Sigmoid colon (tissue), 6 donors: ENCODE measurements at regions not wholly inside any gene's neighbourhood (a gene's known extent, or its start where the extent isn't known, plus 50 kb on each side); places are given as distances from the start of the nearest gene placed in this dataset.

Experiments
- DNase-seq: peaks from one replicate; pipeline ENCODE4 v3.0.0-alpha.2; 2019
- H3K27ac ChIP-seq, 4 donors: fragments of 200-600 bp; sonication (generic); one replicate each; pipeline ENCODE4 v1.5.1; 2016 to 2019; ENCODE audit warnings: mild to moderate bottlenecking in 1 of 4
- H3K27me3 ChIP-seq, 3 donors: fragments of 200-600 bp; sonication (generic); one replicate each; pipeline ENCODE4 v1.5.1; 2019; ENCODE audit warnings: mild to moderate bottlenecking in 1 of 3
- H3K36me3 ChIP-seq, 4 donors: fragments of 200-600 bp; sonication (generic); one replicate each; pipeline ENCODE4 v1.5.1; 2016 to 2019
- H3K4me1 ChIP-seq, 4 donors: fragments of 200-600 bp; sonication (generic); one replicate each; pipeline ENCODE4 v1.5.1; 2017 to 2019
- H3K4me3 ChIP-seq, 4 donors: fragments of 200-600 bp; sonication (generic); one replicate each; pipeline ENCODE4 v1.5.1; 2017 to 2019; ENCODE audit warnings: mild to moderate bottlenecking in 2 of 4, moderate library complexity in 1 of 4
- H3K9me3 ChIP-seq, 4 donors: fragments of 200-600 bp in 3 of 4; sonication (generic) in 3 of 4; one replicate each; pipeline versions ENCODE4 v1.5.1 to v1.6.1; 2013 to 2019
- CTCF ChIP-seq, 4 experiments: fragments of 450-650 bp in 3 of 4; fragments of 200-600 bp in 1 of 4; IDR thresholded peaks; one replicate each; pipeline ENCODE4 v1.5.1; 2016 to 2019; ENCODE audit warnings: antibody characterized with exemption in 4 of 4, mild to moderate bottlenecking in 3 of 4, moderate library complexity in 2 of 4
- EP300 ChIP-seq, 4 donors: sonication (generic); formaldehyde crosslinking; IDR thresholded peaks; one replicate each; pipeline ENCODE4 v1.6.1; 2017; ENCODE audit warnings: antibody characterized with exemption in 4 of 4
- POLR2A ChIP-seq, 2 donors: fragments of 450-650 bp; IDR thresholded peaks; one replicate each; pipeline ENCODE4 v1.6.1; 2016; ENCODE audit warnings: antibody characterized with exemption in 2 of 2, mild to moderate bottlenecking in 2 of 2, moderate library complexity in 2 of 2
- POLR2AphosphoS5 ChIP-seq, 4 donors: sonication (generic); formaldehyde crosslinking; IDR thresholded peaks; one replicate each; pipeline ENCODE4 v1.6.1; 2017; ENCODE audit warnings: antibody characterized with exemption in 4 of 4
- WGBS, 2 donors: extraction: QIAGEN DNeasy Blood & Tissue Kit; methylation state at CpG; one replicate each; pipeline ENCODE4 v1.1.7; 2013; 5-methylcytosine and 5-hydroxymethylcytosine counted together
- intact Hi-C: fragments of 100-400 bp; cut with DNase I; formaldehyde crosslinking; loops from one replicate; pipeline ENCODE4 v1.15.1; 2023
- donor health status: healthy with polysubstance abuse.
- donor health status: healthy.

- DNase-seq = no peak
These were observed 196.8 kb upstream of the PDE1C start for GRCh38 chr7:32266932-32267475.

GRCh38 chr7:32264702-32265284, 194.6 kb upstream of the PDE1C start:
- Histone ChIP-seq H3K9me3 (no peaks in the 10 kb centered on the region), H3K27ac (no peak overlapping the region), H3K36me3 (no peaks in the 10 kb centered on the region), H3K4me1 (no peaks in the 10 kb centered on the region), H3K4me3 (no peak overlapping the region), H3K27me3 (no peaks in the 10 kb centered on the region)
- TF ChIP-seq CTCF (IDR thresholded peaks at IDR 0.05) (no peak), POLR2AphosphoS5 (IDR thresholded peaks at IDR 0.05) (no peak), EP300 (IDR thresholded peaks at IDR 0.05) (no peak), POLR2A (IDR thresholded peaks at IDR 0.05) (no peak)
- no peak for DNase-seq
- intact Hi-C loops = no loop called here
- WGBS, 2 donors = 90 to 91% methylated on average over 2 of the region's 2 CpGs

More at GRCh38 chr7:32266932-32267475, 196.8 kb upstream of the PDE1C start:
- no peak for TF ChIP-seq POLR2AphosphoS5 (IDR thresholded peaks at IDR 0.05)
- no peak for TF ChIP-seq EP300 (IDR thresholded peaks at IDR 0.05)
- TF ChIP-seq CTCF (IDR thresholded peaks at IDR 0.05) = no peak
- no peak for TF ChIP-seq POLR2A (IDR thresholded peaks at IDR 0.05)
- H3K27ac ChIP-seq = no peak overlapping the region
- no peaks in the 10 kb centered on the region for H3K36me3 ChIP-seq
- WGBS, 2 donors = 60 to 74% methylated on average over 16 of the region's 16 CpGs
- intact Hi-C loops = no loop called here
- H3K9me3 ChIP-seq = no peaks in the 10 kb centered on the region
- H3K4me1 ChIP-seq = no peaks in the 10 kb centered on the region
- no peak overlapping the region for H3K4me3 ChIP-seq
- no peaks in the 10 kb centered on the region for H3K27me3 ChIP-seq

GRCh38 chr7:32263611-32264010, 193.4 kb upstream of the PDE1C start:
- Histone ChIP-seq H3K27ac (no peak overlapping the region), H3K9me3 (no peaks in the 10 kb centered on the region), H3K4me1 (no peaks in the 10 kb centered on the region), H3K4me3 (no peak overlapping the region), H3K36me3 (no peaks in the 10 kb centered on the region), H3K27me3 (no peaks in the 10 kb centered on the region)
- no peak for TF ChIP-seq CTCF (IDR thresholded peaks at IDR 0.05)
- TF ChIP-seq POLR2AphosphoS5 (IDR thresholded peaks at IDR 0.05) = no peak
- no peak for TF ChIP-seq EP300 (IDR thresholded peaks at IDR 0.05)
- TF ChIP-seq POLR2A (IDR thresholded peaks at IDR 0.05) = no peak
- no peak for DNase-seq
- intact Hi-C loops = no loop called here

GRCh38 chr7:32262315-32262714, 192.1 kb upstream of the PDE1C start:
- H3K4me1 ChIP-seq = no peaks in the 10 kb centered on the region
- no peak overlapping the region for H3K4me3 ChIP-seq
- H3K27me3 ChIP-seq = no peaks in the 10 kb centered on the region
- H3K9me3 ChIP-seq = no peaks in the 10 kb centered on the region
- no peak for TF ChIP-seq CTCF (IDR thresholded peaks at IDR 0.05)
- TF ChIP-seq EP300 (IDR thresholded peaks at IDR 0.05) = no peak
- no peak for TF ChIP-seq POLR2AphosphoS5 (IDR thresholded peaks at IDR 0.05)
- no peak for TF ChIP-seq POLR2A (IDR thresholded peaks at IDR 0.05)
- no peak overlapping the region for H3K27ac ChIP-seq
- 64 to 80% methylated on average over 4 of the region's 4 CpGs for WGBS, 2 donors
- H3K36me3 ChIP-seq = no peaks in the 10 kb centered on the region
- intact Hi-C loops = no loop called here
- DNase-seq = no peak
